DND-41 (cell line): ENCODE measurements at regions not wholly inside any gene's neighbourhood (a gene's known extent, or its start where the extent isn't known, plus 50 kb on each side); places are given as distances from the start of the nearest gene placed in this dataset.

Experiments used
- ATAC-seq: fragments of 200-7000 bp; cut with Tn5 transposase; 3 replicates; pipeline ENCODE4 v1.9.1; 2021; ENCODE audit warnings: low read depth; ENCODE audit not compliant: insufficient read depth
- DNase-seq: peaks from one replicate; pipeline ENCODE4 v3.0.0-alpha.2; 2020
- H2AFZ ChIP-seq: 2 replicates; pipeline ENCODE4 v1.6.0; 2012; ENCODE audit warnings: low read depth, low read length
- H3K27ac ChIP-seq: 2 replicates; pipeline ENCODE4 v1.5.1; 2012; ENCODE audit warnings: low read length, inconsistent platforms
- H3K27me3 ChIP-seq: fragments of 200-600 bp; sonication (generic); 2 replicates; pipeline ENCODE4 v1.6.0; 2012; ENCODE audit warnings: low read length, mild to moderate bottlenecking, inconsistent platforms; ENCODE audit not compliant: insufficient read depth, poor library complexity
- H3K36me3 ChIP-seq: 2 replicates; pipeline ENCODE4 v1.5.1; 2012; ENCODE audit warnings: low read length, inconsistent platforms; ENCODE audit not compliant: insufficient read depth
- H3K4me1 ChIP-seq: 2 replicates; pipeline ENCODE4 v1.5.1; 2012; ENCODE audit warnings: mild to moderate bottlenecking, low read length; ENCODE audit not compliant: insufficient read depth
- H3K4me2 ChIP-seq: 2 replicates; pipeline ENCODE4 v1.6.0; 2012; ENCODE audit warnings: mild to moderate bottlenecking, moderate library complexity, low read length, inconsistent platforms; ENCODE audit not compliant: insufficient read depth
- H3K4me3 ChIP-seq, 2 experiments: fragments of 200-600 bp in 1 of 2; shearing (Covaris generic) in 1 of 2; 2 replicates each; pipeline ENCODE4 v1.5.1; 2012 to 2016; ENCODE audit warnings: inconsistent platforms in 2 of 2, low read length in 2 of 2, mild to moderate bottlenecking in 2 of 2, low read depth in 1 of 2, moderate library complexity in 1 of 2
- H3K79me2 ChIP-seq: 2 replicates; pipeline ENCODE4 v1.6.0; 2012; ENCODE audit warnings: low read length, inconsistent platforms; ENCODE audit not compliant: insufficient read depth
- H3K9ac ChIP-seq: 2 replicates; pipeline ENCODE4 v1.6.0; 2012; ENCODE audit warnings: low read depth, mild to moderate bottlenecking, inconsistent platforms, low read length, moderate library complexity
- H3K9me3 ChIP-seq: 2 replicates; pipeline ENCODE4 v1.5.1; 2012; ENCODE audit warnings: low read length, moderate library complexity, mild to moderate bottlenecking, inconsistent platforms; ENCODE audit not compliant: insufficient read depth, severe bottlenecking
- H4K20me1 ChIP-seq: 2 replicates; pipeline ENCODE4 v1.6.0; 2012; ENCODE audit warnings: low read length; ENCODE audit not compliant: insufficient read depth
- EZH2 ChIP-seq: IDR thresholded peaks from 3 replicates; pipeline ENCODE4 v1.6.1; 2012; ENCODE audit warnings: borderline replicate concordance, low read depth, mild to moderate bottlenecking, moderate library complexity, low read length, inconsistent platforms; ENCODE audit not compliant: severe bottlenecking
- TF ChIP-seq, protein P1 (sequence below): IDR thresholded peaks from 2 replicates; pipeline ENCODE4 v1.5.1; 2012; ENCODE audit warnings: borderline replicate concordance, low read length, moderate library complexity, mild to moderate bottlenecking; ENCODE audit not compliant: poor library complexity, severe bottlenecking; ENCODE audit errors: extremely low read depth

DNA sequence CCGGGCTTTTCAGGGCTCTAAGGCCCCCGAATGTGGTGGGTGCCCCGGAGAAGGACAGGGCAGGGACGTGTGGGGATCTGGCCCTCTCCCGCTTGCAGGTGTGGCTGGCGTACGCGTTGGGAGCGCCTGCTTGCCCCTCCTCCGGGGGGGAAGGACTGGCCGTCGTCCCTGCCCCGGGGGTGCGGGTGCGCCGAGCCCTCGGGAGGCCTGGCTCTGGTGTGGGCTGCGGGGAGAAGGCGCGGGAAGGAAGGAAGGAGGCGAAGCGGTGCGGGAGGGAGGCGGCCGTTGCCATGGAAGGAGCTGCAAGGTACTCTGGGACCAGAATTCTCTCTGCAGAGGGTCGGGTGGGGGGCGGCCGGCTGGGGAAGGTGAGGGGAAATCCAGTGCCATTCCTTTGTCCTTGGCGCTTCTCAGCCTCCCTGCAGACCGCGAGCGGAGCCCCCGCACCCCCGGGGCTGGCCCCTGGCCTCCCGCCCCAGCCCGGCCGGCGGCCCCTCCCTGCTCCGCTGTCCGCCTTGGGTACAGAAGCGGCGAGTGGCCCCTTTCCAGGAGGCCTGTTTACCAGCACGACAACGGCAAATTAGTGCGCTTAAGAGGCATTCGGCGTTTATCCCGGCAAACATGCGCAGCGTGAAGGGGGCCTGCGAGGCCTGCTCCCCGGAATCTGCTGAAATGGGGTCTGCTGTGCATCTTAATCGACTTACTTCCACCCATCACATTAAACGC lies 67.1 kb upstream of the UNC5A start:
- H3K4me2 ChIP-seq = no peak overlapping the region
- H3K4me3 ChIP-seq = no peak overlapping the region
- DNase-seq (no peak), ATAC-seq (no peak)
- no peaks in the 10 kb centered on the region for H4K20me1 ChIP-seq
- no peak overlapping the region for H3K27ac ChIP-seq
- no peaks in the 10 kb centered on the region for H3K79me2 ChIP-seq
- no peak overlapping the region for H3K9ac ChIP-seq
- TF ChIP-seq, protein P1, sequence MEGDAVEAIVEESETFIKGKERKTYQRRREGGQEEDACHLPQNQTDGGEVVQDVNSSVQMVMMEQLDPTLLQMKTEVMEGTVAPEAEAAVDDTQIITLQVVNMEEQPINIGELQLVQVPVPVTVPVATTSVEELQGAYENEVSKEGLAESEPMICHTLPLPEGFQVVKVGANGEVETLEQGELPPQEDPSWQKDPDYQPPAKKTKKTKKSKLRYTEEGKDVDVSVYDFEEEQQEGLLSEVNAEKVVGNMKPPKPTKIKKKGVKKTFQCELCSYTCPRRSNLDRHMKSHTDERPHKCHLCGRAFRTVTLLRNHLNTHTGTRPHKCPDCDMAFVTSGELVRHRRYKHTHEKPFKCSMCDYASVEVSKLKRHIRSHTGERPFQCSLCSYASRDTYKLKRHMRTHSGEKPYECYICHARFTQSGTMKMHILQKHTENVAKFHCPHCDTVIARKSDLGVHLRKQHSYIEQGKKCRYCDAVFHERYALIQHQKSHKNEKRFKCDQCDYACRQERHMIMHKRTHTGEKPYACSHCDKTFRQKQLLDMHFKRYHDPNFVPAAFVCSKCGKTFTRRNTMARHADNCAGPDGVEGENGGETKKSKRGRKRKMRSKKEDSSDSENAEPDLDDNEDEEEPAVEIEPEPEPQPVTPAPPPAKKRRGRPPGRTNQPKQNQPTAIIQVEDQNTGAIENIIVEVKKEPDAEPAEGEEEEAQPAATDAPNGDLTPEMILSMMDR = no peak
- TF ChIP-seq EZH2 = no peak
- no peak overlapping the region for H2AFZ ChIP-seq
- H3K9me3 ChIP-seq = no peaks in the 10 kb centered on the region
- peaks cover 5% of the 10 kb centered on the region for H3K27me3 ChIP-seq
- no peaks in the 10 kb centered on the region for H3K4me1 ChIP-seq
- H3K36me3 ChIP-seq = no peaks in the 10 kb centered on the region

DNA sequence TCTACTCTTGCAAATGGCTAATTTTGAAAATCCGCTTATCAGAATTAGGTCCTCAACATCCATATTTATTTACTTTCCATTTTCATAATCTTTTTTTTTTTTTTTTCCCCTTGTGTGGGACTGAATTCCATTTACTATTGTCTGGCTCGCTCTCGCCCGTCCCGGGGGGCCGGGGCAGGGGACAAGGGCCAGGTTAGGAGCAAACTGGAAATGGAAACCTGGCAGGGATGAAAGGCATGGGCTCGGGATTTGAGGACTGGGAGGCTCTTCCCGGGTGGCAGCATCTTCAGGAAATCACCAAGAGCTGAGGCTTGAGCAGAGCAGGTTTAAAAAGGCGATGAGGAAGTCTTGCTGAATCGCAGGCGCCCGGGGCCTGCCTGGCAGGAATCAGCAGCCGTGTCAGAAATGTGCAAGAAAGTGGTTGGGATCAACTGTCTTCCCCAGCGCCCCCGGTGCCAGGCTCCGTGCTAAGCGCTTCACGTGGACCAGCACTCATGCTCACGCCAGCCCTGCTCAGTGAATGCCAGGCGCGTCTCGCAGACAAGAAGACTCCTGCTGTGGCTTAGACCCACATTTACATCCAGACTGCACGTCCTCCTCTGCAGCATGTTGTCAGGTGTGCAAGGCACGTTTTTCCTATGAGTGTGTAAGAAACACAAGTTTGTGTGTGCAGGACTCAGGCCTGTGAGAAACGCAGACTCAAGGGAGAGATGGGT lies 66.3 kb upstream of the UNC5A start:
- H3K9ac ChIP-seq = no peak overlapping the region
- no peak overlapping the region for H3K4me3 ChIP-seq
- H4K20me1 ChIP-seq = no peaks in the 10 kb centered on the region
- H2AFZ ChIP-seq = no peak overlapping the region
- ATAC-seq (no peak), DNase-seq (no peak)
- no peak overlapping the region for H3K27ac ChIP-seq
- no peaks in the 10 kb centered on the region for H3K9me3 ChIP-seq
- no peak overlapping the region for H3K4me2 ChIP-seq
- no peaks in the 10 kb centered on the region for H3K79me2 ChIP-seq
- no peaks in the 10 kb centered on the region for H3K4me1 ChIP-seq
- H3K27me3 ChIP-seq = peaks cover 5% of the 10 kb centered on the region
- no peaks in the 10 kb centered on the region for H3K36me3 ChIP-seq
- TF ChIP-seq, protein P1 = no peak

DNA sequence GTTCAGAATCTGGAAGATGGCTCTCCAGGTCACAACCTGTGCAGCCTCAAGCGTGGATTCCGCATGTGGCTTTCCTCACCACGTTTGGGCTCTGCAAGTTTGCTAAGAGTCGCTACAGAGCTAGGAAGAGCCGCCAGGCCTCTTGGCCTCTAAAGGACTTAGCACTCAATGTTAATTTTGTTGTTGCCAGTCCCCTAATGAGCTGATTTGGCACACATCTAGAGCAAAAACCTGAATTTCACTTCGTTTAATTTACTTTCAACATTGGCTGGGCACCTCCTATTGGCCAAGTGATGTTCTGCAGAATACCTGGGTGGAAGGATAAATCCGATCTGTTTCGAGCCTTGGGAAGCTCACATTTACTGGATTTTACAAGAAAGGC lies 65.8 kb upstream of the UNC5A start:
- TF ChIP-seq, protein P1 = peak; percentile 41
- no peak for TF ChIP-seq EZH2
- no peaks in the 10 kb centered on the region for H3K36me3 ChIP-seq
- no peak overlapping the region for H3K27ac ChIP-seq
- H3K9ac ChIP-seq = no peak overlapping the region
- no peak overlapping the region for H2AFZ ChIP-seq
- DNase-seq (no peak), ATAC-seq (no peak)
- no peaks in the 10 kb centered on the region for H3K4me1 ChIP-seq
- no peaks in the 10 kb centered on the region for H4K20me1 ChIP-seq
- H3K27me3 ChIP-seq = peaks cover 5% of the 10 kb centered on the region
- H3K4me3 ChIP-seq = no peak overlapping the region
- H3K9me3 ChIP-seq = no peaks in the 10 kb centered on the region
- H3K4me2 ChIP-seq = no peak overlapping the region
- H3K79me2 ChIP-seq = no peaks in the 10 kb centered on the region
